ENCODE measurements at regions not wholly inside any gene's neighbourhood (a gene's known extent, or its start where the extent isn't known, plus 50 kb on each side); places are given as distances from the start of the nearest gene placed in this dataset.

- TF ChIP-seq GABPA (IDR thresholded peaks at IDR 0.05; ENCODE audit: borderline replicate concordance, insufficient read depth, low read length) (no peak), EP300 (IDR thresholded peaks at IDR 0.05; ENCODE audit: borderline replicate concordance in 1 of 2, low read depth in 2 of 2, low read length in 2 of 2) (no peak)
These were observed 185.5 kb upstream of the SOX9 start (continued) for GRCh38 chr17:71935341-71935740.
